Endodermal cell (in vitro differentiated cells): ENCODE measurements at regions not wholly inside any gene's neighbourhood (a gene's known extent, or its start where the extent isn't known, plus 50 kb on each side); places are given as distances from the start of the nearest gene placed in this dataset.

Experiments
- DNase-seq: peaks from one replicate; pipeline ENCODE4 v3.0.0-alpha.2; 2017
- H3K27ac ChIP-seq: 2 replicates; pipeline ENCODE4 v1.5.1; 2013; ENCODE audit warnings: mild to moderate bottlenecking, low read depth, low read length, moderate library complexity
- H3K27me3 ChIP-seq: 2 replicates; pipeline ENCODE4 v1.6.1; 2013; ENCODE audit warnings: mild to moderate bottlenecking, low read length, moderate library complexity; ENCODE audit not compliant: insufficient read depth, control insufficient read depth, poor library complexity, severe bottlenecking
- H3K36me3 ChIP-seq: 2 replicates; pipeline ENCODE4 v1.7.0; 2013; ENCODE audit warnings: mild to moderate bottlenecking, low read length, moderate library complexity; ENCODE audit not compliant: control insufficient read depth, insufficient read depth
- H3K4me1 ChIP-seq: one replicate; pipeline ENCODE4 v1.7.0; 2013; ENCODE audit warnings: low read length; ENCODE audit not compliant: control insufficient read depth, insufficient read depth
- H3K4me3 ChIP-seq: 2 replicates; pipeline ENCODE4 v1.5.1; 2013; ENCODE audit warnings: mild to moderate bottlenecking, low read length, moderate library complexity
- H3K9ac ChIP-seq: 2 replicates; pipeline ENCODE4 v1.6.1; 2013; ENCODE audit warnings: mild to moderate bottlenecking, low read length, moderate library complexity; ENCODE audit not compliant: poor library complexity, severe bottlenecking; ENCODE audit errors: extremely low read depth
- H3K9me3 ChIP-seq: 2 replicates; pipeline ENCODE4 v1.6.1; 2013; ENCODE audit warnings: mild to moderate bottlenecking, low read length, moderate library complexity; ENCODE audit not compliant: control insufficient read depth
- H3K27ac Mint-ChIP-seq: 2 replicates; pipeline ENCODE4 v1.8.0; 2020; ENCODE audit warnings: mixed read lengths
- H3K27me3 Mint-ChIP-seq: 2 replicates; pipeline ENCODE4 v1.8.0; 2021; ENCODE audit warnings: mild to moderate bottlenecking, mixed read lengths; ENCODE audit not compliant: insufficient read depth
- H3K36me3 Mint-ChIP-seq: 2 replicates; pipeline ENCODE4 v1.8.0; 2020; ENCODE audit warnings: low read depth, mixed read lengths
- H3K4me1 Mint-ChIP-seq: 2 replicates; pipeline ENCODE4 v1.8.0; 2020; ENCODE audit warnings: mixed read lengths
- H3K4me3 Mint-ChIP-seq: 2 replicates; pipeline ENCODE4 v1.8.0; 2020; ENCODE audit warnings: mild to moderate bottlenecking, moderate library complexity, mixed read lengths
- H3K9me3 Mint-ChIP-seq: 2 replicates; pipeline ENCODE4 v1.8.0; 2020; ENCODE audit warnings: mild to moderate bottlenecking, mixed read lengths
- WGBS, 2 experiments: methylation state at CpG; one replicate each; pipeline versions ENCODE4 v1.1.5 to v1.1.7; 2013; ENCODE audit warnings: missing lambda C conversion rate in 2 of 2, mixed read lengths in 1 of 2; ENCODE audit not compliant: insufficient coverage in 1 of 2, insufficient read length in 1 of 2; 5-methylcytosine and 5-hydroxymethylcytosine counted together
- TF ChIP-seq, protein P1 (sequence below): fragments of 200-600 bp; sonication (generic); conservative IDR thresholded peaks from 2 replicates; pipeline ENCODE4 v1.5.0; 2021; ENCODE audit warnings: antibody characterized with exemption, mild to moderate bottlenecking

DNA sequence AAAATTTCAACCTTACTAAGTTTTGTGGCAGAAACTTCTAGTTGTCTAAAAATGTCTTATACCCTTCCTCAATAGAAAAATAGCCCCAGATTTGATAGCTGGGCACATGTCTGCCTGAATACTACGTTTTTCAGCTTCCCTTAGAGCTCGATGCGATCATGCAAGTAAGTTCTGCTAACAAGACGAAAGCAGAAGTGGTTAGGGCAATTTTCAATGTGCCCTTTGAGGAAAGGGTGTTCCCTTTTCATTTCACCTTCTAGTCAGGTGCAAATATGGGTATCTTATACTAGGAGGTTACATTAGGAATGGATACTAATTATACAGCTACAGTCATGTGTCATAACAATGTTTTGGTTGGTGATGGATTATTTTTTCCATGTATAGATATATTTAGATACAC lies 1572.1 kb upstream of the LRRTM1 start:
- Histone ChIP-seq H3K9me3 (no peaks in the 10 kb centered on the region), H3K4me3 (no peak overlapping the region), H3K9ac (no peak overlapping the region), H3K36me3 (no peaks in the 10 kb centered on the region), H3K27me3 (no peaks in the 10 kb centered on the region), H3K4me1 (no peaks in the 10 kb centered on the region), H3K27ac (no peak overlapping the region)
- no peak overlapping the region for H3K27ac Mint-ChIP-seq
- TF ChIP-seq, protein P1, sequence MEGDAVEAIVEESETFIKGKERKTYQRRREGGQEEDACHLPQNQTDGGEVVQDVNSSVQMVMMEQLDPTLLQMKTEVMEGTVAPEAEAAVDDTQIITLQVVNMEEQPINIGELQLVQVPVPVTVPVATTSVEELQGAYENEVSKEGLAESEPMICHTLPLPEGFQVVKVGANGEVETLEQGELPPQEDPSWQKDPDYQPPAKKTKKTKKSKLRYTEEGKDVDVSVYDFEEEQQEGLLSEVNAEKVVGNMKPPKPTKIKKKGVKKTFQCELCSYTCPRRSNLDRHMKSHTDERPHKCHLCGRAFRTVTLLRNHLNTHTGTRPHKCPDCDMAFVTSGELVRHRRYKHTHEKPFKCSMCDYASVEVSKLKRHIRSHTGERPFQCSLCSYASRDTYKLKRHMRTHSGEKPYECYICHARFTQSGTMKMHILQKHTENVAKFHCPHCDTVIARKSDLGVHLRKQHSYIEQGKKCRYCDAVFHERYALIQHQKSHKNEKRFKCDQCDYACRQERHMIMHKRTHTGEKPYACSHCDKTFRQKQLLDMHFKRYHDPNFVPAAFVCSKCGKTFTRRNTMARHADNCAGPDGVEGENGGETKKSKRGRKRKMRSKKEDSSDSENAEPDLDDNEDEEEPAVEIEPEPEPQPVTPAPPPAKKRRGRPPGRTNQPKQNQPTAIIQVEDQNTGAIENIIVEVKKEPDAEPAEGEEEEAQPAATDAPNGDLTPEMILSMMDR, result no peak
- H3K36me3 Mint-ChIP-seq, result no peaks in the 10 kb centered on the region
- DNase-seq, result no peak
- no peak overlapping the region for H3K4me3 Mint-ChIP-seq
- no peaks in the 10 kb centered on the region for H3K9me3 Mint-ChIP-seq
- no peaks in the 10 kb centered on the region for H3K4me1 Mint-ChIP-seq
- H3K27me3 Mint-ChIP-seq, result no peaks in the 10 kb centered on the region
- 87 to 100% methylated on average over 4 of the region's 4 CpGs for WGBS, 2 experiments

DNA sequence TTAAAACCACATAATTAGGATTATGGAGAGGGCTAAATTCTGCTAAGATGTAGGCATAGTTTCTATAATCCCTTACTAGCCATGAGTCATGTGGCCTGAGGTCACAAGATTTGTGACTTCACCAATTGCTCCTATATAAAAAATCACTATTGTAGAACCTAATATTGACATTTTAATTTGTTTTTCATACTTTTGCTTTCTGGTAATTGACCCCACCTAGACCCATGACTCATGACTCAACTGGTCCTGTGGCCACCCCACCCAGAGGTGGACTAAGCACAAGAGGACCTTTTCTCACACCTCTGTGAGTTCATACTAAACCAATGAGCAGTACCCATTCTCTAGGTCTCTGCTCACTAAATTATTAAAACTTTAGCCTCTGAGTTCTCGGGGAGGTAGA lies 1567.5 kb upstream of the LRRTM1 start:
- H3K4me1 Mint-ChIP-seq, result no peaks in the 10 kb centered on the region
- TF ChIP-seq, protein P1, result no peak
- H3K4me3 Mint-ChIP-seq, result no peak overlapping the region
- Histone ChIP-seq H3K9me3 (peaks cover 19% of the 10 kb centered on the region), H3K36me3 (no peaks in the 10 kb centered on the region), H3K4me3 (no peak overlapping the region), H3K4me1 (no peaks in the 10 kb centered on the region), H3K27me3 (no peaks in the 10 kb centered on the region), H3K27ac (no peak overlapping the region), H3K9ac (no peak overlapping the region)
- 97% methylated on average over 1 of the region's 1 CpG; no CpG with 5 or more reads in 1 of the 2 experiments for WGBS, 2 experiments
- peaks cover 11% of the 10 kb centered on the region for H3K36me3 Mint-ChIP-seq
- no peak overlapping the region for H3K27ac Mint-ChIP-seq
- peaks cover 17% of the 10 kb centered on the region for H3K9me3 Mint-ChIP-seq
- H3K27me3 Mint-ChIP-seq, result no peaks in the 10 kb centered on the region
- no peak for DNase-seq

DNA sequence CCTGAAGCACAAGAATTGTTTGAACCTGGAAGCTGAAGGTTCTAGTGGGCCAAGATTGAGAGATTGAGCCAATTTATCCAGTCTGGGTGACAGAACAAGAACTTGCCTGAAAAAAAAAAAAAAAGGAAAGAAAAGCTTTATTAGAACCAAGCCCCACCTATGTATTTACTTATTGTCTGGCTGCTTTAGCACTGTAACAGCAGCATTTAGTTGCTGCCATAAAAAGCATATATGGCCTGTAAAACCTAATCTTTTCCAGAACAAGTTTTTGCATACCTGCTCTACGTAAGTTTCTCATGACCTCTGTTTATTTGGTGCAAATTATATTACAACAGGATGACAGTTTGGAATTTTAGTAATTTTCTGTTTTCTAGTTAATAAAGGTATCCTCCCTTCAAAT lies 1565.6 kb upstream of the LRRTM1 start:
- H3K27ac Mint-ChIP-seq, result no peak overlapping the region
- H3K4me1 ChIP-seq, result no peaks in the 10 kb centered on the region
- H3K9me3 ChIP-seq, result peaks cover 19% of the 10 kb centered on the region
- peaks cover 17% of the 10 kb centered on the region for H3K9me3 Mint-ChIP-seq
- no peak overlapping the region for H3K4me3 ChIP-seq
- WGBS, 2 experiments, result 87% methylated on average over 1 of the region's 1 CpG; no CpG with 5 or more reads in 1 of the 2 experiments
- no peak overlapping the region for H3K4me3 Mint-ChIP-seq
- no peak overlapping the region for H3K27ac ChIP-seq
- H3K27me3 Mint-ChIP-seq, result no peaks in the 10 kb centered on the region
- no peaks in the 10 kb centered on the region for H3K4me1 Mint-ChIP-seq
- H3K36me3 ChIP-seq, result no peaks in the 10 kb centered on the region
- H3K9ac ChIP-seq, result no peak overlapping the region
- peaks cover 11% of the 10 kb centered on the region for H3K36me3 Mint-ChIP-seq
- TF ChIP-seq, protein P1, result no peak
- no peak for DNase-seq
- no peaks in the 10 kb centered on the region for H3K27me3 ChIP-seq
